DND-41 (cell line): ENCODE measurements at regions not wholly inside any gene's neighbourhood (a gene's known extent, or its start where the extent isn't known, plus 50 kb on each side); places are given as distances from the start of the nearest gene placed in this dataset.

ENCODE experiments used
- EZH2 ChIP-seq: IDR thresholded peaks from 3 replicates; pipeline ENCODE4 v1.6.1; 2012; ENCODE audit warnings: borderline replicate concordance, low read depth, mild to moderate bottlenecking, moderate library complexity, low read length, inconsistent platforms; ENCODE audit not compliant: severe bottlenecking
- TF ChIP-seq, protein P1 (sequence below): IDR thresholded peaks from 2 replicates; pipeline ENCODE4 v1.5.1; 2012; ENCODE audit warnings: borderline replicate concordance, low read length, moderate library complexity, mild to moderate bottlenecking; ENCODE audit not compliant: poor library complexity, severe bottlenecking; ENCODE audit errors: extremely low read depth

DNA sequence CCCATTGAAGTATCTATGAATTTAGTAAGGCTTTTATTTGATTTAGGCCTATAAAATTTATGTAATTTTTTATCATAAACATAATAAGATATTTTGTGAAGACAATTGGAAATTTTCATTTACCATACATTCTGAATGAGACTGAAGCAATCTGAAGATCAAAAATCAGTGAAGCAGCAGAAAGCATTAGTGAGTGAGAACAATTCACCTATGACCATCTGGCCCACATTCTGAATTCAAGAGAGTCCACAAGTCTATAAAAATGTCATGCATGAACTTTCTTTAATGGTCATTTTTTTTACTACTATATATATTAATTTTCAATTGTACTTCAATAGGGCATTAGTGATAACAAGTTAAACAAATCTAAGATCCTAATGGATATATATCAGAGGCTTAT, 1026.6 kb upstream of the MAP3K7 start:
- TF ChIP-seq EZH2, result no peak
- TF ChIP-seq, protein P1, sequence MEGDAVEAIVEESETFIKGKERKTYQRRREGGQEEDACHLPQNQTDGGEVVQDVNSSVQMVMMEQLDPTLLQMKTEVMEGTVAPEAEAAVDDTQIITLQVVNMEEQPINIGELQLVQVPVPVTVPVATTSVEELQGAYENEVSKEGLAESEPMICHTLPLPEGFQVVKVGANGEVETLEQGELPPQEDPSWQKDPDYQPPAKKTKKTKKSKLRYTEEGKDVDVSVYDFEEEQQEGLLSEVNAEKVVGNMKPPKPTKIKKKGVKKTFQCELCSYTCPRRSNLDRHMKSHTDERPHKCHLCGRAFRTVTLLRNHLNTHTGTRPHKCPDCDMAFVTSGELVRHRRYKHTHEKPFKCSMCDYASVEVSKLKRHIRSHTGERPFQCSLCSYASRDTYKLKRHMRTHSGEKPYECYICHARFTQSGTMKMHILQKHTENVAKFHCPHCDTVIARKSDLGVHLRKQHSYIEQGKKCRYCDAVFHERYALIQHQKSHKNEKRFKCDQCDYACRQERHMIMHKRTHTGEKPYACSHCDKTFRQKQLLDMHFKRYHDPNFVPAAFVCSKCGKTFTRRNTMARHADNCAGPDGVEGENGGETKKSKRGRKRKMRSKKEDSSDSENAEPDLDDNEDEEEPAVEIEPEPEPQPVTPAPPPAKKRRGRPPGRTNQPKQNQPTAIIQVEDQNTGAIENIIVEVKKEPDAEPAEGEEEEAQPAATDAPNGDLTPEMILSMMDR, result no peak
